Liver (tissue), 7 donors: ENCODE measurements at regions not wholly inside any gene's neighbourhood (a gene's known extent, or its start where the extent isn't known, plus 50 kb on each side); places are given as distances from the start of the nearest gene placed in this dataset.

ENCODE experiments used
- DNase-seq: peaks from one replicate; pipeline ENCODE4 v3.0.0-alpha.2; 2017; ENCODE audit warnings: low spot score
- H3K27ac ChIP-seq, 2 donors: one replicate each; pipeline ENCODE4 v1.7.0; 2013; ENCODE audit warnings: inconsistent platforms in 2 of 2, low read length in 2 of 2, control low read depth in 1 of 2, low read depth in 1 of 2, mild to moderate bottlenecking in 1 of 2
- H3K27me3 ChIP-seq, 4 donors: one replicate each; pipeline versions ENCODE4 v1.6.1 to v1.7.0; 2013; ENCODE audit warnings: low read length in 3 of 4, inconsistent platforms in 1 of 4, mild to moderate bottlenecking in 1 of 4, moderate library complexity in 1 of 4; ENCODE audit not compliant: control insufficient read depth in 4 of 4, insufficient read depth in 4 of 4
- H3K36me3 ChIP-seq, 4 donors: one replicate each; pipeline versions ENCODE4 v1.6.1 to v1.7.0; 2013; ENCODE audit warnings: low read length in 3 of 4, mild to moderate bottlenecking in 3 of 4, low read depth in 1 of 4, moderate library complexity in 1 of 4; ENCODE audit not compliant: control insufficient read depth in 4 of 4, insufficient read depth in 3 of 4
- H3K4me1 ChIP-seq, 4 donors: one replicate each; pipeline versions ENCODE4 v1.6.1 to v1.7.0; 2013; ENCODE audit warnings: low read length in 3 of 4, mild to moderate bottlenecking in 3 of 4, moderate library complexity in 1 of 4; ENCODE audit not compliant: control insufficient read depth in 4 of 4, insufficient read depth in 4 of 4
- H3K4me3 ChIP-seq, 3 donors: one replicate each; pipeline versions ENCODE4 v1.6.1 to v1.7.0; 2013; ENCODE audit warnings: low read length in 3 of 3, control low read depth in 1 of 3, low read depth in 1 of 3, mild to moderate bottlenecking in 1 of 3
- H3K9ac ChIP-seq, 2 donors: one replicate each; pipeline ENCODE4 v1.7.0; 2013; ENCODE audit warnings: low read length in 2 of 2, mild to moderate bottlenecking in 2 of 2, moderate library complexity in 2 of 2, control low read depth in 1 of 2, low read depth in 1 of 2
- H3K9me3 ChIP-seq, 4 donors: one replicate each; pipeline versions ENCODE4 v1.6.1 to v1.7.0; 2013; ENCODE audit warnings: low read length in 3 of 4; ENCODE audit not compliant: control insufficient read depth in 4 of 4
- CTCF ChIP-seq: fragments of 150-350 bp; IDR thresholded peaks from 2 replicates; pipeline ENCODE4 v1.5.1; 2017; ENCODE audit warnings: improper control_type of control experiment, low read depth, low read length; ENCODE audit not compliant: missing input control
- EGR1 ChIP-seq, 2 donors: IDR thresholded peaks; 2 replicates each; pipeline ENCODE4 v1.6.1; 2016 to 2018; ENCODE audit warnings: antibody characterized with exemption in 2 of 2, low read depth in 2 of 2
- FOXA1 ChIP-seq: IDR thresholded peaks from 2 replicates; pipeline ENCODE4 v1.6.1; 2016; ENCODE audit warnings: antibody characterized with exemption
- FOXA2 ChIP-seq: IDR thresholded peaks from 2 replicates; pipeline ENCODE4 v1.6.1; 2016; ENCODE audit warnings: antibody characterized with exemption
- GABPA ChIP-seq, 2 donors: IDR thresholded peaks in 1 of 2; conservative IDR thresholded peaks in 1 of 2; 2 replicates each; pipeline ENCODE4 v1.6.1; 2016; ENCODE audit warnings: antibody characterized with exemption in 2 of 2, mild to moderate bottlenecking in 1 of 2, moderate library complexity in 1 of 2
- HNF4A ChIP-seq, 2 donors: conservative IDR thresholded peaks; 2 replicates each; pipeline ENCODE4 v1.6.1; 2016; ENCODE audit warnings: antibody characterized with exemption in 2 of 2, mild to moderate bottlenecking in 2 of 2
- HNF4G ChIP-seq: IDR thresholded peaks from 2 replicates; pipeline ENCODE4 v1.6.1; 2016; ENCODE audit warnings: antibody characterized with exemption
- JUND ChIP-seq, 2 donors: IDR thresholded peaks; 2 replicates each; pipeline ENCODE4 v1.6.1; 2016; ENCODE audit warnings: antibody characterized with exemption in 2 of 2
- MAX ChIP-seq: IDR thresholded peaks from 2 replicates; pipeline ENCODE4 v1.6.1; 2016; ENCODE audit warnings: antibody characterized with exemption
- NR2F2 ChIP-seq: IDR thresholded peaks from 2 replicates; pipeline ENCODE4 v1.6.1; 2016; ENCODE audit warnings: antibody characterized with exemption
- RAD21 ChIP-seq, 2 donors: IDR thresholded peaks; 2 replicates each; pipeline ENCODE4 v1.6.1; 2016; ENCODE audit warnings: antibody characterized with exemption in 2 of 2, mild to moderate bottlenecking in 2 of 2
- REST ChIP-seq: IDR thresholded peaks from 2 replicates; pipeline ENCODE4 v1.6.1; 2016; ENCODE audit warnings: antibody characterized with exemption, mild to moderate bottlenecking
- RXRA ChIP-seq, 2 donors: IDR thresholded peaks; 2 replicates each; pipeline ENCODE4 v1.6.1; 2017 to 2018; ENCODE audit warnings: antibody characterized with exemption in 2 of 2, mild to moderate bottlenecking in 1 of 2
- SP1 ChIP-seq: IDR thresholded peaks from 2 replicates; pipeline ENCODE4 v1.6.1; 2018; ENCODE audit warnings: antibody characterized with exemption, mild to moderate bottlenecking
- TAF1 ChIP-seq: conservative IDR thresholded peaks from 2 replicates; pipeline ENCODE4 v1.6.1; 2016; ENCODE audit warnings: antibody characterized with exemption, mild to moderate bottlenecking
- YY1 ChIP-seq: IDR thresholded peaks from 2 replicates; pipeline ENCODE4 v1.6.1; 2016; ENCODE audit warnings: antibody characterized with exemption, mild to moderate bottlenecking
- TF ChIP-seq, protein P1 (sequence below): IDR thresholded peaks from 2 replicates; pipeline ENCODE4 v1.6.1; 2016; ENCODE audit warnings: antibody characterized with exemption
- TF ChIP-seq, protein P2 (sequence below): IDR thresholded peaks from 2 replicates; pipeline ENCODE4 v1.6.1; 2016; ENCODE audit warnings: antibody characterized with exemption
- donor health status: healthy.
- donor health status: healthy.
- donor health status: healthy.
- donor health status: healthy.

GRCh38 chr2:59711121-59711520, 842.3 kb downstream of the BCL11A start:
- no peaks in the 10 kb centered on the region for H3K4me1 ChIP-seq

More at GRCh38 chr2:59711121-59711520, 842.3 kb downstream of the BCL11A start:
- Histone ChIP-seq H3K9ac (no peak overlapping the region), H3K36me3 (no peaks in the 10 kb centered on the region), H3K27ac (no peak overlapping the region), H3K9me3 (no peaks in the 10 kb centered on the region), H3K27me3 (no peaks in the 10 kb centered on the region), H3K4me3 (no peak overlapping the region)
- DNase-seq, result no peak
- TF ChIP-seq, protein P1, sequence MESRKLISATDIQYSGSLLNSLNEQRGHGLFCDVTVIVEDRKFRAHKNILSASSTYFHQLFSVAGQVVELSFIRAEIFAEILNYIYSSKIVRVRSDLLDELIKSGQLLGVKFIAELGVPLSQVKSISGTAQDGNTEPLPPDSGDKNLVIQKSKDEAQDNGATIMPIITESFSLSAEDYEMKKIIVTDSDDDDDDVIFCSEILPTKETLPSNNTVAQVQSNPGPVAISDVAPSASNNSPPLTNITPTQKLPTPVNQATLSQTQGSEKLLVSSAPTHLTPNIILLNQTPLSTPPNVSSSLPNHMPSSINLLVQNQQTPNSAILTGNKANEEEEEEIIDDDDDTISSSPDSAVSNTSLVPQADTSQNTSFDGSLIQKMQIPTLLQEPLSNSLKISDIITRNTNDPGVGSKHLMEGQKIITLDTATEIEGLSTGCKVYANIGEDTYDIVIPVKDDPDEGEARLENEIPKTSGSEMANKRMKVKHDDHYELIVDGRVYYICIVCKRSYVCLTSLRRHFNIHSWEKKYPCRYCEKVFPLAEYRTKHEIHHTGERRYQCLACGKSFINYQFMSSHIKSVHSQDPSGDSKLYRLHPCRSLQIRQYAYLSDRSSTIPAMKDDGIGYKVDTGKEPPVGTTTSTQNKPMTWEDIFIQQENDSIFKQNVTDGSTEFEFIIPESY, result no peak
- TF ChIP-seq SP1 (no peak), RAD21 (IDR thresholded peaks at IDR 0.05) (no peak), RXRA (IDR thresholded peaks at IDR 0.05) (no peak), HNF4G (no peak), EGR1 (IDR thresholded peaks at IDR 0.05; ENCODE audit: low read depth in 2 of 2) (no peak), GABPA (IDR thresholded peaks at IDR 0.05 in 1 of 2, conservative IDR thresholded peaks at IDR 0.05 in 1 of 2) (no peak), REST (no peak), YY1 (no peak), HNF4A (conservative IDR thresholded peaks at IDR 0.05) (no peak), TAF1 (no peak), JUND (IDR thresholded peaks at IDR 0.05) (no peak), CTCF (no peak), FOXA1 (no peak), MAX (no peak), FOXA2 (no peak), NR2F2 (no peak)
- TF ChIP-seq, protein P2, sequence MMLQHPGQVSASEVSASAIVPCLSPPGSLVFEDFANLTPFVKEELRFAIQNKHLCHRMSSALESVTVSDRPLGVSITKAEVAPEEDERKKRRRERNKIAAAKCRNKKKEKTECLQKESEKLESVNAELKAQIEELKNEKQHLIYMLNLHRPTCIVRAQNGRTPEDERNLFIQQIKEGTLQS, result no peak
